H1 (cell line): ENCODE measurements at regions not wholly inside any gene's neighbourhood (a gene's known extent, or its start where the extent isn't known, plus 50 kb on each side); places are given as distances from the start of the nearest gene placed in this dataset.

Experiments used
- CTCF ChIA-PET: fragments of 300-600 bp; sonication (Branson Sonifier 250); formaldehyde crosslinking; loops from one replicate; lab custom pipeline; 2021; ENCODE audit not compliant: partially characterized antibody; lab: Charles Lee
- POLR2A ChIA-PET: fragments of 300-600 bp; sonication (Branson Sonifier 250); formaldehyde crosslinking; loops from one replicate; lab custom pipeline; 2021; ENCODE audit warnings: inconsistent platforms; ENCODE audit not compliant: partially characterized antibody; lab: Charles Lee
- DNase-seq, 2 experiments: peaks; one replicate each; pipeline versions ENCODE4 v3.0.0 to v3.0.0-alpha.2; 2010 to 2022; ENCODE audit warnings: low spot score in 2 of 2, low read depth in 1 of 2, mixed read lengths in 1 of 2
- FAIRE-seq: peaks from 2 replicates; lab custom pipeline; 2011; peaks lifted over from hg19 to GRCh38; lab: Jason Lieb, UNC
- H2AFZ ChIP-seq: 2 replicates; pipeline ENCODE4 v1.8.1; 2012; ENCODE audit warnings: low read length, inconsistent platforms
- H2AK5ac ChIP-seq: 2 replicates; pipeline ENCODE4 v1.6.1; 2013; ENCODE audit warnings: low read depth, low read length
- H2BK120ac ChIP-seq: replicated peaks from 2 replicates; pipeline ENCODE3; 2013; ENCODE audit warnings: low read depth, low read length, inconsistent platforms
- H2BK12ac ChIP-seq: 2 replicates; pipeline ENCODE4 v1.6.1; 2013; ENCODE audit warnings: low read depth, low read length
- H2BK15ac ChIP-seq: 2 replicates; pipeline ENCODE4 v1.6.1; 2013; ENCODE audit warnings: low read length
- H2BK20ac ChIP-seq: 2 replicates; pipeline ENCODE4 v1.6.1; 2013; ENCODE audit warnings: low read length
- H2BK5ac ChIP-seq: 2 replicates; pipeline ENCODE4 v1.6.1; 2013; ENCODE audit warnings: low read depth, low read length
- H3K14ac ChIP-seq: 2 replicates; pipeline ENCODE4 v1.6.1; 2013; ENCODE audit warnings: inconsistent platforms; ENCODE audit not compliant: insufficient read length
- H3K18ac ChIP-seq: 2 replicates; pipeline ENCODE4 v1.6.1; 2013; ENCODE audit warnings: low read length; ENCODE audit errors: extremely low read depth
- H3K23ac ChIP-seq: 2 replicates; pipeline ENCODE4 v1.6.1; 2013; ENCODE audit warnings: inconsistent platforms; ENCODE audit not compliant: insufficient read length
- H3K23me2 ChIP-seq: 2 replicates; pipeline ENCODE4 v1.6.1; 2013; ENCODE audit warnings: low read depth, low read length
- H3K27ac ChIP-seq: 2 replicates; pipeline ENCODE4 v1.6.1; 2011; ENCODE audit warnings: low read depth, low read length, inconsistent platforms
- H3K27me3 ChIP-seq, 4 experiments: replicated peaks in 1 of 4; 1 replicate in 1 of 4; 2 replicates in 3 of 4; pipeline versions ENCODE4 v1.6.1 to v1.8.1; 2011 to 2013; ENCODE audit warnings: low read length in 3 of 4, mild to moderate bottlenecking in 3 of 4, inconsistent platforms in 2 of 4, mixed read lengths in 2 of 4, moderate library complexity in 1 of 4; ENCODE audit not compliant: control insufficient read depth in 3 of 4, insufficient read depth in 3 of 4; ENCODE audit errors: extremely low read depth in 1 of 4
- H3K36me3 ChIP-seq, 4 experiments: 2 replicates each; pipeline versions ENCODE4 v1.6.1 to v1.8.1; 2011 to 2013; ENCODE audit warnings: mild to moderate bottlenecking in 4 of 4, low read length in 3 of 4, moderate library complexity in 2 of 4, control low read depth in 1 of 4, inconsistent platforms in 1 of 4; ENCODE audit not compliant: insufficient read depth in 4 of 4, control insufficient read depth in 2 of 4
- H3K4ac ChIP-seq: replicated peaks from 2 replicates; pipeline ENCODE3; 2013; ENCODE audit warnings: low read length, low read depth, mixed read lengths, inconsistent platforms; ENCODE audit not compliant: insufficient read length
- H3K4me1 ChIP-seq, 4 experiments: replicated peaks in 1 of 4; 1 replicate in 1 of 4; 2 replicates in 3 of 4; pipeline versions ENCODE4 v1.6.1 to v1.8.1; 2011 to 2013; ENCODE audit warnings: low read length in 3 of 4, inconsistent platforms in 2 of 4, mixed read lengths in 1 of 4; ENCODE audit not compliant: insufficient read depth in 4 of 4, control insufficient read depth in 3 of 4
- H3K4me2 ChIP-seq, 2 experiments: 2 replicates each; pipeline versions ENCODE4 v1.6.1 to v1.8.1; 2011 to 2013; ENCODE audit warnings: low read depth in 2 of 2, low read length in 2 of 2, control low read depth in 1 of 2, inconsistent platforms in 1 of 2, mild to moderate bottlenecking in 1 of 2; ENCODE audit not compliant: insufficient read depth in 1 of 2
- H3K4me3 ChIP-seq, 4 experiments: fragments of 200-600, 300-600 bp in 1 of 4; sonication (generic), shearing (Covaris generic), sonication (Bioruptor Twin) in 1 of 4; 2 replicates each; pipeline versions ENCODE4 v1.5.1 to v1.8.1; 2011 to 2016; ENCODE audit warnings: low read length in 4 of 4, low read depth in 3 of 4, control low read depth in 2 of 4, inconsistent platforms in 2 of 4, mild to moderate bottlenecking in 2 of 4, mixed read lengths in 1 of 4, moderate library complexity in 1 of 4; ENCODE audit not compliant: insufficient read depth in 2 of 4; ENCODE audit errors: extremely low read depth in 1 of 4
- H3K56ac ChIP-seq: replicated peaks from 2 replicates; pipeline ENCODE3; 2013; ENCODE audit warnings: low read depth, mild to moderate bottlenecking, mixed read lengths, low read length, inconsistent platforms; ENCODE audit not compliant: insufficient read length
- H3K79me1 ChIP-seq: 2 replicates; pipeline ENCODE4 v1.6.1; 2013; ENCODE audit warnings: low read depth, low read length, control low read depth
- H3K79me2 ChIP-seq, 2 experiments: 2 replicates each; pipeline versions ENCODE4 v1.6.1 to v1.8.1; 2012 to 2013; ENCODE audit warnings: low read length in 2 of 2, mild to moderate bottlenecking in 2 of 2, inconsistent platforms in 1 of 2; ENCODE audit not compliant: insufficient read depth in 2 of 2, control insufficient read depth in 1 of 2
- H3K9ac ChIP-seq, 4 experiments: replicated peaks in 1 of 4; 1 replicate in 1 of 4; 2 replicates in 3 of 4; pipeline versions ENCODE4 v1.6.1 to v1.8.1; 2011 to 2013; ENCODE audit warnings: low read depth in 3 of 4, low read length in 3 of 4, control low read depth in 2 of 4, mild to moderate bottlenecking in 2 of 4, moderate library complexity in 2 of 4, inconsistent platforms in 1 of 4; ENCODE audit errors: extremely low read depth in 1 of 4
- H3K9me3 ChIP-seq, 2 experiments: 2 replicates each; pipeline versions ENCODE4 v1.6.1 to v1.8.1; 2012 to 2013; ENCODE audit warnings: mild to moderate bottlenecking in 2 of 2, moderate library complexity in 2 of 2, control low read depth in 1 of 2, inconsistent platforms in 1 of 2, low read depth in 1 of 2, low read length in 1 of 2, mixed read lengths in 1 of 2; ENCODE audit not compliant: insufficient read depth in 2 of 2
- H4K20me1 ChIP-seq, 2 experiments: replicated peaks in 1 of 2; 2 replicates each; pipeline versions ENCODE3 to v1.8.1; 2011 to 2013; ENCODE audit warnings: inconsistent platforms in 2 of 2, low read length in 2 of 2, mild to moderate bottlenecking in 1 of 2; ENCODE audit not compliant: insufficient read depth in 2 of 2, control insufficient read depth in 1 of 2
- H4K5ac ChIP-seq: 2 replicates; pipeline ENCODE4 v1.6.1; 2013; ENCODE audit warnings: low read length, low read depth, mixed read lengths, inconsistent platforms; ENCODE audit not compliant: insufficient read length
- H4K8ac ChIP-seq: 2 replicates; pipeline ENCODE4 v1.8.0; 2013; ENCODE audit warnings: mild to moderate bottlenecking, moderate library complexity, low read length, inconsistent platforms; ENCODE audit not compliant: insufficient read depth; ENCODE audit errors: extremely low read depth
- H4K91ac ChIP-seq: replicated peaks from 2 replicates; pipeline ENCODE3; 2013; ENCODE audit warnings: low read length, mixed read lengths, inconsistent platforms; ENCODE audit not compliant: insufficient read length
- CTCF ChIP-seq, 3 experiments: IDR thresholded peaks; 1 replicate in 2 of 3; 2 replicates in 1 of 3; pipeline versions ENCODE4 v1.5.1 to v1.6.1; 2011; ENCODE audit warnings: low read length in 3 of 3, mild to moderate bottlenecking in 3 of 3, inconsistent platforms in 2 of 3, low read depth in 1 of 3, moderate library complexity in 1 of 3; ENCODE audit not compliant: insufficient read depth in 1 of 3; ENCODE audit errors: control extremely low read depth in 1 of 3
- EGR1 ChIP-seq: IDR thresholded peaks from 2 replicates; pipeline ENCODE4 v1.6.1; 2011; ENCODE audit warnings: low read depth, low read length, borderline replicate concordance
- KDM4A ChIP-seq: IDR thresholded peaks from one replicate; pipeline ENCODE4 v1.7.1; 2012; ENCODE audit warnings: low read depth, mild to moderate bottlenecking, moderate library complexity, low read length, inconsistent platforms; ENCODE audit not compliant: severe bottlenecking
- RAD21 ChIP-seq, 2 experiments: IDR thresholded peaks in 1 of 2; conservative IDR thresholded peaks in 1 of 2; 2 replicates each; pipeline ENCODE4 v1.6.1; 2011; ENCODE audit warnings: low read depth in 2 of 2, low read length in 2 of 2, improper control_type of control experiment in 1 of 2, inconsistent platforms in 1 of 2, mild to moderate bottlenecking in 1 of 2, moderate library complexity in 1 of 2
- WGBS, 2 experiments: shearing (Covaris generic) in 1 of 2; methylation state at CpG; one replicate each; pipeline versions ENCODE4 v1.1.6 to v1.1.7; 2013 to 2015; ENCODE audit warnings: low lambda C conversion rate in 2 of 2, mixed read lengths in 2 of 2, inconsistent platforms in 1 of 2, low coverage in 1 of 2, missing lambda C conversion rate in 1 of 2; ENCODE audit not compliant: insufficient replicate concordance in 2 of 2, insufficient coverage in 1 of 2, insufficient read length in 1 of 2; ENCODE audit errors: extremely low coverage in 1 of 2, missing lambda C conversion rate in 1 of 2; 5-methylcytosine and 5-hydroxymethylcytosine counted together

DNA sequence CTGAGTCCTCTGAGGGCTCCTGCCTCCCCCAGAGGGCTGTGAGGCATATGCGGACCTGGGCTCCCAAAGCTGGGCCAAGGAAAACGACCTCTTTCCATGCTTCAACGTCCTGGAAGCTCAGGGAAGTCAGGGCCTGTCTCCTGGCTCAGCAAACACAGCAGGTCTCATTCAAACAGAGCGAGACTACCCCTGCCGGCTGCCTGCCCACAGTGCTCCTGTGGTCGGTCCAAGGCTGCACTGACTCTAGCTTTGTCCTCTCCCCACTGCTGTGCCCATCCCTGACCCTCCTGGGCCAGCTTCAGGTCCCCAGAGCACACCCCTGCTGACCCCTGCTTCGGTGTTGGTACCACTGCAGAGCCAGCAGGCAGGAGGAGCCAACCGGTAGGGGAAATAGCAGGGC is 79.6 kb downstream of the PDCL3 start:
- H3K23me2 ChIP-seq = no peaks in the 10 kb centered on the region
- 86% methylated on average over 6 of the region's 8 CpGs; no CpG with 5 or more reads in 1 of the 2 experiments for WGBS, 2 experiments
- DNase-seq (no peak), FAIRE-seq (no peak)
- no peaks in the 10 kb centered on the region for H4K20me1 ChIP-seq
- H2BK5ac ChIP-seq = no peak overlapping the region
- TF ChIP-seq KDM4A (no peak), CTCF (IDR thresholded peaks at IDR 0.05; ENCODE audit: control extremely low read depth in 1 of 3, insufficient read depth in 1 of 3, low read depth in 1 of 3, low read length in 3 of 3) (peak in 1 of 3 experiments; percentile 20; a peak in 1 of 4 replicates), EGR1 (no peak), RAD21 (IDR thresholded peaks at IDR 0.05 in 1 of 2, conservative IDR thresholded peaks at IDR 0.05 in 1 of 2; ENCODE audit: low read depth in 2 of 2, low read length in 2 of 2) (peak in 1 of 2 experiments; percentile 18; a peak in 2 of 4 replicates)
- H3K9ac ChIP-seq = no peak overlapping the region
- H3K27me3 ChIP-seq = no peaks in the 10 kb centered on the region
- CTCF ChIA-PET = interaction anchor here (1.0 to 2.5 kb wide), 6 partner anchors 11 to 560 kb away, joined by 3 to 12 read pairs (median 5); no protein-coding TSS in a partner anchor
- H3K4me2 ChIP-seq = no peak overlapping the region
- H3K14ac ChIP-seq = no peak overlapping the region
- peak overlapping the region; percentile 39; the same call in 1 of the 2 replicates for H4K8ac ChIP-seq
- peaks cover 3 to 12% (median 6%) of the 10 kb centered on the region in 4 experiments for H3K4me1 ChIP-seq
- no peak overlapping the region for H3K18ac ChIP-seq
- no peak overlapping the region for H3K27ac ChIP-seq
- no peak overlapping the region for H2BK12ac ChIP-seq
- POLR2A ChIA-PET = interaction anchor here (1.1 kb wide), 1 partner anchor 361 kb away, joined by 5 read pairs; no protein-coding TSS in a partner anchor
- no peaks in the 10 kb centered on the region for H3K79me1 ChIP-seq
- no peak overlapping the region for H3K4me3 ChIP-seq
- no peak overlapping the region for H2BK20ac ChIP-seq
- no peak overlapping the region for H2BK15ac ChIP-seq
- H3K4ac ChIP-seq = no peak overlapping the region
- no peak overlapping the region for H3K23ac ChIP-seq
- H4K91ac ChIP-seq = no peak overlapping the region
- no peak overlapping the region for H2BK120ac ChIP-seq
- H3K56ac ChIP-seq = no peak overlapping the region
- H4K5ac ChIP-seq = no peak overlapping the region
- H2AK5ac ChIP-seq = no peak overlapping the region
- H3K36me3 ChIP-seq = no peaks in the 10 kb centered on the region
- no peaks in the 10 kb centered on the region for H3K79me2 ChIP-seq
- no peaks in the 10 kb centered on the region for H3K9me3 ChIP-seq
- no peak overlapping the region for H2AFZ ChIP-seq
